Natural killer cell treated with Interleukin-12 subunit alpha and Interleukin-12 subunit beta and Interleukin-15 and Interleukin-18, amount 100 ng/mL, for 72 hours (primary cell): ENCODE measurements at regions not wholly inside any gene's neighbourhood (a gene's known extent, or its start where the extent isn't known, plus 50 kb on each side); places are given as distances from the start of the nearest gene placed in this dataset.

Source experiments
- ATAC-seq, 2 donors: fragments of 150-1000 bp; cut with Tn5 transposase in 1 of 2; sonication (Bioruptor Pico), chemical (Tn5 transposase) in 1 of 2; 2 replicates each; pipeline ENCODE4 v1.10.0; 2021
- DNase-seq: peaks from one replicate; pipeline ENCODE4 v3.0.0; 2022; ENCODE audit warnings: low spot score
- H3K27ac Mint-ChIP-seq, 2 donors: 1 replicate in 1 of 2; 2 replicates in 1 of 2; pipeline ENCODE4 v1.8.0; 2022; ENCODE audit warnings: mixed read lengths in 2 of 2, mild to moderate bottlenecking in 1 of 2, moderate library complexity in 1 of 2
- H3K27me3 Mint-ChIP-seq, 2 donors: 1 replicate in 1 of 2; 2 replicates in 1 of 2; pipeline ENCODE4 v1.8.0; 2022; ENCODE audit warnings: mixed read lengths in 2 of 2
- H3K36me3 Mint-ChIP-seq: one replicate; pipeline ENCODE4 v1.8.0; 2022; ENCODE audit warnings: mixed read lengths
- H3K4me1 Mint-ChIP-seq, 2 donors: 1 replicate in 1 of 2; 2 replicates in 1 of 2; pipeline ENCODE4 v1.8.0; 2022; ENCODE audit warnings: low read depth in 2 of 2, mixed read lengths in 2 of 2, mild to moderate bottlenecking in 1 of 2
- H3K4me3 Mint-ChIP-seq: one replicate; pipeline ENCODE4 v1.8.0; 2022; ENCODE audit warnings: mixed read lengths
- H3K9me3 Mint-ChIP-seq: 2 replicates; pipeline ENCODE4 v1.8.0; 2022; ENCODE audit warnings: mixed read lengths

DNA sequence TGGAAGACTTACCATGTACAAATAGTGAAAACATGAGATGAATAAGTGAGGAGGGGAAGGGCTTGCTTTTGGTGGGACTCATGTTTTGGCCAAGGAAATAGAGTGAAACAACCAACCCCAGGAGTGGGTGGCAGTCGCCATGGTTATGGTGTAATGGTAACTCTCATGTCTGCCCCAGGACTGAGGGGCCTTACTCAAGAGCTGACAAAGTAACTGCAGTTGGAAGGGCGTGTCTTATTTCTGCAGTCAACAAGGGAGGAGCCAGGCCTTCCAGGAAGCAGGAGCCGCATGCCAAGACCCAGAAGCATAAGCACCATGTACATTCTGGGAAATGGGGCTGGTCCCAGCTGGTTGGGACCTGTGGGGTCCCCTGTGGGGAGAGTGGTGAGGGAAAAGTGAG is 108.5 kb downstream of the UNC5CL start:
- DNase-seq (no peak), ATAC-seq (no peak)
- H3K36me3 Mint-ChIP-seq = no peaks in the 10 kb centered on the region
- no peak overlapping the region for H3K27ac Mint-ChIP-seq
- no peaks in the 10 kb centered on the region for H3K4me1 Mint-ChIP-seq
- no peak overlapping the region for H3K4me3 Mint-ChIP-seq
- H3K9me3 Mint-ChIP-seq = no peaks in the 10 kb centered on the region
- peaks cover 18 to 23% of the 10 kb centered on the region in 2 donors for H3K27me3 Mint-ChIP-seq

DNA sequence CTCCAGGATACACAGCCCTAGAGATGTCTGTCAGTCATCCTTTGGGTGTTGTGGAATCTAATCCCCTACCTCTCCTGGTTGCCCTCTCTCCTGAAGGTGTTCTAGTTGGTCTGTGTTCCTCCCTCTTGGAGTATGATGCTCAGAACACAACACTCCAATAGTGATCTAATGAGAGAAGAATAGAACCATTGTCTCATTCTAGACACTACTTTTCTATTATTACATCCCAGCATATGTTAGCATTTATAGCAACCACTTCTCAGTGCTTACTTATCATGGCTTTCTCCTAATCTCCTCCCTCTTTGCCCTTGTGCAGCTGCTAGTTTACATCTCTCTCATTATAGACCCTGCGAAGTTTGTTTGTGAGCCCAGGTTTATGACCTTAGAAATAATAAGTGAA is 109.0 kb downstream of the UNC5CL start:
- H3K4me3 Mint-ChIP-seq = no peak overlapping the region
- peaks cover 19 to 28% of the 10 kb centered on the region in 2 donors for H3K27me3 Mint-ChIP-seq
- no peaks in the 10 kb centered on the region for H3K9me3 Mint-ChIP-seq
- ATAC-seq (no peak), DNase-seq (no peak)
- H3K36me3 Mint-ChIP-seq = no peaks in the 10 kb centered on the region
- H3K4me1 Mint-ChIP-seq = no peaks in the 10 kb centered on the region
- no peak overlapping the region for H3K27ac Mint-ChIP-seq

DNA sequence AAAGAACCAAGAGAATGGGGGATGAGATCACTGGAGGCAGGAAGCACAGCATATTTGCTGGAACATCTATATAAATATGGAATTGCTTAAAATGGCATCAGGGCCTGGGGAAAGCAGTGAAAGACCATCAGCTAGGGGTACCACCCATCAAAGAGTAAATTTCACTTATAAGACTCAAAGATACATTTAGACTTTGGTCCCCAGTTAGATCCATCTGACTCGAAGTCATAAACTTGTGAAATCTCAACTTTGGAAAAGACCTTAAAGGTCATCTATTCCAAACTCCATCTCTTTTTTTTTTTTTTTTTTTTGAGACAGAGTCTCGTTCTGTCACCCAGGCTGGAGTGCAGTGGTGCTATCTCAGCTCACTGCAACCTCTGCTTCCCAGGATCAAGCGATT is 109.8 kb downstream of the UNC5CL start:
- Mint-ChIP-seq H3K27ac (no peak overlapping the region), H3K9me3 (no peaks in the 10 kb centered on the region), H3K27me3 (peaks cover 13 to 24% of the 10 kb centered on the region in 2 donors), H3K36me3 (no peaks in the 10 kb centered on the region), H3K4me3 (no peak overlapping the region), H3K4me1 (no peaks in the 10 kb centered on the region)
- ATAC-seq (no peak), DNase-seq (no peak)

DNA sequence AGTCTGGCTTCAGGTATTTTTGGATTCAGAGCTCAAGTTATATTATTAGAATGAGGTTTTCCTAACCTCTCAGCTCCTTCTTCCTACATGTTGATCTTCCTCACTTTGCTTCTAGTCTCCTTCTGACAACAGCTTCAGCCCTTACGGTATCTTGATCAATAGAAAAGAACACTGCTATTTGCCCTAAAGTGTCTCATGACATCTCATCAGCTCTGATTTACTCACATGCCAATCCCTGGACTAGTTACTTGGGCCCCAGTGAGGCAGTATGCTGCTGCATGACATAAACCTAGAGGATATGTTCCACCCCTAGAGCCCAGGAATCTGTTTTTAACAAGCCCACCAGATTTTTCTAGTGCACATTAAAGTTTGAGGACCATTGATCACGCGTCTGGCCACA is 110.3 kb downstream of the UNC5CL start:
- DNase-seq = no peak
- Mint-ChIP-seq H3K36me3 (no peaks in the 10 kb centered on the region), H3K9me3 (no peaks in the 10 kb centered on the region), H3K4me3 (no peak overlapping the region), H3K4me1 (no peaks in the 10 kb centered on the region), H3K27me3 (peaks cover 13 to 20% of the 10 kb centered on the region in 2 donors), H3K27ac (no peak overlapping the region)
- no peak for ATAC-seq

DNA sequence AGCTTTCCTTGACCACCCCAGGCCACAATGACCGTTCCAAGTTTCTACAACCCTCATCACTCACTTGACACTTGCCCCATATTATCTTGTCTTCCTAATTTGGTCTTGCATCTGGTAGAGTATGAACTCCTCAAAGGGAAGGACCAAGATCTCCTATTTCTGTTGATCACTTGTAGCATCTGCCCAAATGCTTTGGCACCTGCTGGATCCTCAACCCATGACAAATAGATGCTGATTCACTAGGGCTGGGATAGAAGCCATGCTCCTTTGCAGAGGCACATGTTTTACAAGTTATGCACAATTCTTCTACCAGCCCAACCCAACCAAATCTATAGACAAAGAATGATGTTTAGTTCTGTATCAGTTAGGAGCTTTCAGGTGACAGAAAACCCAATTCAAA is 110.7 kb downstream of the UNC5CL start:
- H3K4me1 Mint-ChIP-seq = no peaks in the 10 kb centered on the region
- DNase-seq (no peak), ATAC-seq (no peak)
- H3K9me3 Mint-ChIP-seq = no peaks in the 10 kb centered on the region
- H3K4me3 Mint-ChIP-seq = no peak overlapping the region
- peaks cover 8 to 20% of the 10 kb centered on the region in 2 donors for H3K27me3 Mint-ChIP-seq
- H3K27ac Mint-ChIP-seq = no peak overlapping the region
- no peaks in the 10 kb centered on the region for H3K36me3 Mint-ChIP-seq

DNA sequence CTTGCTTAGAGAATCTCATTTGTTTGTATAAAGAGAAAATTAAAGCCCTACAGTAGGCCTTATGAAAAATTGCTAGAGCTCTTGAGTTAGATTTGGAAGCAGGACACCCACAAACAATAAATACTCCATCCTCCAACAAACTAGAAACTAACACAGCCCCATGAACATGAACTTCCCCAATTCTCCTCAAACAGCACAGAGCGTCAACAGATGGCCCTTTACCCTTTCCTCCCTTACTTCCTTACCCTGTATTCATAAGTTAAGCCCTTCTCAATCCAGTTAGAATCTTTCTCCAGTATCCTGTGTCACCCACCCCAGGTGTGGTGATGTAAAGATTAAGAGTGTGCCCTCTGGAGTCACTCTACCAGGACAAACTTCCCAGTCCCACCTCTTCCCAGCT is 113.7 kb downstream of the UNC5CL start:
- no peaks in the 10 kb centered on the region for H3K9me3 Mint-ChIP-seq
- H3K27ac Mint-ChIP-seq = no peak overlapping the region
- no peaks in the 10 kb centered on the region for H3K36me3 Mint-ChIP-seq
- peaks cover 9 to 20% of the 10 kb centered on the region in 2 donors for H3K27me3 Mint-ChIP-seq
- DNase-seq = no peak
- no peak overlapping the region for H3K4me3 Mint-ChIP-seq
- H3K4me1 Mint-ChIP-seq = no peaks in the 10 kb centered on the region
- no peak for ATAC-seq

DNA sequence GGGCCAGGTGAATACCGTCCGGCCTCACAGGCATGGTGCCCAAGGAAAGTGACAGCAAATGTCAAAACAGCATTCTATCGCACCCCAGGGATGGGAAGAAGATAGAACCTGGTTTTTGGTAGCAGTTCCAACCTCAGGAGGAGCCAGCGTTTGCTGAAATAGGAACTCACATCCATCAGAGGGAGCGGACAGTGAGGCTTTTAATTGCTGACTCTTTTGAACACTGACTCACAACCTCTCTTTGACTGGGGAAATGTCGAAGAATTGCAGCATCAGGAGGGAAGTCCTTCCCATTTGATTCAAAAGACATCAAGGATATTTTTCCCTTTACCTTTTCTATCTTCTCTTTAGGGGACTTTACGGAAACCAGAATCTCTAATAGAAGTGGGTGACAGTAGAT is 114.2 kb downstream of the UNC5CL start:
- H3K4me3 Mint-ChIP-seq = no peak overlapping the region
- no peak for ATAC-seq
- H3K36me3 Mint-ChIP-seq = no peaks in the 10 kb centered on the region
- no peaks in the 10 kb centered on the region for H3K9me3 Mint-ChIP-seq
- no peaks in the 10 kb centered on the region for H3K4me1 Mint-ChIP-seq
- no peak for DNase-seq
- peaks cover 9 to 20% of the 10 kb centered on the region in 2 donors for H3K27me3 Mint-ChIP-seq
- no peak overlapping the region for H3K27ac Mint-ChIP-seq

DNA sequence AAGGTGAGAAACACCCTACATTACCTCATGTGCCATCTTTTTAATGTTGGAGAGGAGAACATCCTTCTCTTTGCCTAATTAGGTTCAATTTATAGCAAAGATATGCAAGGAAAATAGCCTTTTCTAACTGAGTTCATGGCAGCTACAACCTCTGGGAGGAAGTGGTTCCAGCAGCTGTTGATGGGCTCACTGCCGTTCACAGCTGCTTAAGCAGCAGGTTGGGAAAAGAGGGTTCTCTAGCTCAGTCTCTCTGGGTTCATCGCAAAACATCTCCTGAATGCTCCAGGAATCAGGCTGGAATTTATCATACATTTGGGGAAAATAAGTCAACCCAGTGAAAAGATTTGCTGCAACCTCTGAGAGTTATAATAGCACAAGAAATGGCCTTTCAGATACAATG is 115.1 kb downstream of the UNC5CL start:
- Mint-ChIP-seq H3K36me3 (no peaks in the 10 kb centered on the region), H3K27me3 (peaks cover 14 to 20% of the 10 kb centered on the region in 2 donors), H3K27ac (no peak overlapping the region), H3K4me3 (no peak overlapping the region), H3K9me3 (no peaks in the 10 kb centered on the region), H3K4me1 (no peaks in the 10 kb centered on the region)
- no peak for DNase-seq
- ATAC-seq = no peak

DNA sequence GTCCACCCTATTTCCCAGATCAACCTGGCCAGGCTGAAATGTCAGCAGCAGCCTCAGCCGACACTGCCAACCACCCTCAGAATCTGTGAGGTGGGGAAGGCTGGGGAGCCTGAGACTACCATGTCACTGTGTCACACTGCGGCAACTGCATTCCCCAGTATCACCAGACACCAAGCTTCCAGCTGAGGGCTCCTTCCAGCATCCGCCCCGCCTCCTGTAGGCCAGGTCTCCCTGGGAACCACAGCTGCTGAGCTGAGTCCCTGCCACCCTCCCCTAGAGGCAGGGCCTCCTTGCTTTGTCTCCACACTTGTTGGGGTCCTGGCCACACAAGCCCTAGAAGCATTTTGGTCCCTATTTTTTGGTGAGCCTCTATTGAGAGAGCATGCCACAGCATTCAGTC is 115.7 kb downstream of the UNC5CL start:
- H3K36me3 Mint-ChIP-seq = no peaks in the 10 kb centered on the region
- DNase-seq (no peak), ATAC-seq (peak in 1 of 2 donors; percentile 24)
- no peaks in the 10 kb centered on the region for H3K4me1 Mint-ChIP-seq
- H3K27ac Mint-ChIP-seq = no peak overlapping the region
- H3K9me3 Mint-ChIP-seq = no peaks in the 10 kb centered on the region
- H3K4me3 Mint-ChIP-seq = no peak overlapping the region
- H3K27me3 Mint-ChIP-seq = peaks cover 19 to 20% of the 10 kb centered on the region in 2 donors

DNA sequence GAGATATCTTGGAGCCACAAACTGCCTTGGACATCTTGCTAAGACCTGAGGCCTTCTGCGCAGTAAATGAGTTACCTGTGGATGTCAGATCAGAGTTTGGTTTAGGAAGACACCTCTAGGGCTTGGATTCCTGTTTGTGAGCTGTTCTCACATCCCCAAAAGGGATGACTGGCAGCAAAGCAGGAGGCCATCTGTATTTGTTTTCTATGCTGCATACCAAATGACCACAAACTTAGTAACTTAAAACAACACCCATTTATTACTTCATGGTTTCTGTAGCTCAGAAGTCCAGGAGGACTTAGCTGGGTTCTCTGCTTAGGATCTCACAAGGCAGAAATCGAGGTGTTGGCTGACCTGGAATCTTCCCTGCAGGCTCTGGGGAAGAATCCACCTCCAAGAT is 116.7 kb downstream of the UNC5CL start:
- Mint-ChIP-seq H3K9me3 (no peaks in the 10 kb centered on the region), H3K4me1 (no peaks in the 10 kb centered on the region), H3K27ac (no peak overlapping the region), H3K4me3 (no peak overlapping the region), H3K27me3 (peaks cover 19 to 20% of the 10 kb centered on the region in 2 donors), H3K36me3 (no peaks in the 10 kb centered on the region)
- DNase-seq = no peak
- no peak for ATAC-seq

DNA sequence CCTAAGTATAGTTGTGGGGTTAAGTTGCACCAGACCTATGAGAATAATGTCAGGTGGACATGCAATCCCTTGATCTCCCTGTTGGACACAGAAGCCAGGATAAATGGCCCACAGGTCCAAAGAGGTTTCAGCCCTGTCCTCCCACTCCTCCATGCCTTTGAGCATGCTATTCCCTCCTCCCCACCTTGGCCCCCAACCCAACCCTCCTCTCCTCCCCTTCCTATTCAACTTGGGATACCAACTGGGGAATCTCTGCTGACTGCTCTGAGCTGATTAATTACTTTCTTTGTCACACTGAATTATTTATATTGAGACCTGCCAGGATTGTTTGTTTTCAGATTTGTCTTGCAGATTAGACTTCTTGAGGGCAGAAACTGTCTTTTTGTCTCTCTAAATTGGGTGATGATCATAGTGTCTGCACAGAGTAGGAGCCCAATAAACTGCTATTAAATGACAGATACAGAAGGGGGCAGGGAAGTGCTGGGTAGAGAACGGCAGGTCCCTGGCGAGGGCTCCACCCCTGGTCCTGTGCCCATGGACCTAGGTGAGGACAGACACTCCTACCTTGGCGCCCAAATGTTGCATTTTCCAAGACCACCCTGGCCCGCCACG is 120.9 kb downstream of the UNC5CL start:
- H3K4me1 Mint-ChIP-seq = no peaks in the 10 kb centered on the region
- no peak overlapping the region for H3K4me3 Mint-ChIP-seq
- ATAC-seq (no peak), DNase-seq (no peak)
- peaks cover 18 to 22% of the 10 kb centered on the region in 2 donors for H3K27me3 Mint-ChIP-seq
- no peaks in the 10 kb centered on the region for H3K36me3 Mint-ChIP-seq
- H3K27ac Mint-ChIP-seq = no peak overlapping the region
- no peaks in the 10 kb centered on the region for H3K9me3 Mint-ChIP-seq

DNA sequence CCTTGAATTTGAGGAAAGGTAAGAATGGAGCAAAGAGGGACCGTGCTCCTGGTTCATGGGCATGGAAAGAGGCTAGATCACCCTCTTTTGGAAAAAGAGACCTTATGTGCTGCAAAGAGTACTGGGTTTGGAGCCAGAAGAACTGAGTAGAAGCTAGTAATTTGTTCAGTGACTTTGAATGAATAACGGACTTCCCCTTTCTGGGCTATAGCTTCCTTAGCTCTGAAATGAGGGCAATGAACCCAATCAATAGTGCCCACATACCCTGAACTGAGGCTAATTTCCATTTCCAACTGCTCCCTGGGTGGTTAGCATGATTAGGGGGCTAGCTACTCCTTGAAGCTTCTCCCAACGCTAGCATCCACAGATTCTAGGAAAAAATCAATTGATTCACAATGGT is 121.4 kb downstream of the UNC5CL start:
- H3K36me3 Mint-ChIP-seq = no peaks in the 10 kb centered on the region
- no peak for DNase-seq
- no peak overlapping the region for H3K4me3 Mint-ChIP-seq
- H3K4me1 Mint-ChIP-seq = no peaks in the 10 kb centered on the region
- ATAC-seq = no peak
- H3K9me3 Mint-ChIP-seq = no peaks in the 10 kb centered on the region
- peaks cover 18 to 22% of the 10 kb centered on the region in 2 donors for H3K27me3 Mint-ChIP-seq
- H3K27ac Mint-ChIP-seq = no peak overlapping the region

DNA sequence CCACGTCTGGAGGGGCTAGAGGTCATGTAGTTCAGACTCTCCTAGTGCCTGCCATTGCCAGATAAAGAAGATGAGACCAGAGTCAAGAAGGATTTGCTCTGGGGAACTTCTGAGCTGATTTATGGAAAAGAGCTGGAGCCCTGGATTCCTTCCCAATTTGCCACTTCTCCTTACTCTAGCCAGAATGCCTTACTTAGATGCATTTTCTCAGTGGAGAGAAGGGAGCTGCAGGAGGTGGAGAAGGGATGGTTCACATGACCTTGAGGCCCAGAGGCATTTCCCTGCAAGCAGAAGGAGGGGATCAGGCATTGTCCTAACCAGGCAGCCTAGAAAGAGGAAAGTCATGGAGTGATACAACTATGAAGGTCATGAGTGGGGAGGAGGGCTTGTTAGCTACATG is 122.2 kb downstream of the UNC5CL start:
- DNase-seq (no peak), ATAC-seq (no peak)
- no peak overlapping the region for H3K27ac Mint-ChIP-seq
- H3K36me3 Mint-ChIP-seq = no peaks in the 10 kb centered on the region
- H3K4me3 Mint-ChIP-seq = no peak overlapping the region
- H3K27me3 Mint-ChIP-seq = peaks cover 18 to 22% of the 10 kb centered on the region in 2 donors
- H3K4me1 Mint-ChIP-seq = no peaks in the 10 kb centered on the region
- H3K9me3 Mint-ChIP-seq = no peaks in the 10 kb centered on the region

DNA sequence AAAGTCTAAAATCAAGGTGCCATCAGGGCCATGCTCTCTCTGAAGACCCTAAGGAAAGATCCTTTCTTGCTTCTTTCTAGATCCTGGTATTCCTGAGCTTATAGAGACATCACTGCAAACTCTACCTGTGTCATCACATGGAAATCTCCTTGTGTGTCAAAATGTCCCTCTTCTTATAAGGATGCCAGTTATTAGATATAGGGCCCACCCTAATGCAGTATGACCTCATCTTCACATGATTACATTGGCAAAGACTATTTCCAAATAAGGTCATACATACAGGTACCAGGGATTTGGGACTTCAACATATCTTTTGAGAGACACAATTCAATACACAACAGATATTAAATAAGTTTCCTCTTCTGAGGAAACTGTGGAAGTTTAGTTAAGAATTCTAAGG is 123.9 kb downstream of the UNC5CL start:
- no peaks in the 10 kb centered on the region for H3K4me1 Mint-ChIP-seq
- H3K36me3 Mint-ChIP-seq = no peaks in the 10 kb centered on the region
- DNase-seq = no peak
- H3K4me3 Mint-ChIP-seq = no peak overlapping the region
- no peaks in the 10 kb centered on the region for H3K9me3 Mint-ChIP-seq
- ATAC-seq = no peak
- peaks cover 18 to 20% of the 10 kb centered on the region in 2 donors for H3K27me3 Mint-ChIP-seq
- H3K27ac Mint-ChIP-seq = no peak overlapping the region

DNA sequence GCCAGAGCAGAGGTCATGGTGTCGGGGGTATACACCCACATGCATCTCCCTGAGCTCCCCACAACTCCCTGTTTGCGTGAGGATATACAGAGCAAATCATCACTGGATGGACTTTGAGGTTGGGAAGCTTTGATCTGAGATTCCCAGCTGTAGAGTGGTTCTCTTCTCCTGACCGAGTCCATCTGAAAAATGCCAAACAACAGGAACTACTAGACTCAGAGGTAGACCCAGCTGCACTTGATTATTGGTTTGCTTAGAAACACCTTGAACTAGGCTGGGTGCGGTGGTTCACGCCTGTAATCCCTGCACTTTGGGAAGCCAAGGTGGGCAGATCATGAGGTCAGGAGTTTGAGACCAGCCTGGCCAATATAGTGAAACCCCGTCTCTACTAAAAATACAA is 125.0 kb downstream of the UNC5CL start:
- Mint-ChIP-seq H3K27ac (no peak overlapping the region), H3K4me3 (no peak overlapping the region), H3K4me1 (no peaks in the 10 kb centered on the region), H3K27me3 (peaks cover 20 to 21% of the 10 kb centered on the region in 2 donors), H3K9me3 (no peaks in the 10 kb centered on the region), H3K36me3 (no peaks in the 10 kb centered on the region)
- DNase-seq = no peak
- ATAC-seq = no peak
